Calu3 (cell line): ENCODE measurements at regions not wholly inside any gene's neighbourhood (a gene's known extent, or its start where the extent isn't known, plus 50 kb on each side); places are given as distances from the start of the nearest gene placed in this dataset.

Experiments
- BruUV-seq: library from RNA; stranded (reverse); fragments of 400-500 nt; replicated peaks from 2 replicates; lab custom pipeline; 2021; lab: Mats Ljungman, UMichigan
- CTCF ChIA-PET: fragments of 300-600 bp; sonication (Branson Sonifier 250); formaldehyde crosslinking; loops from one replicate; lab custom pipeline; 2022; ENCODE audit warnings: antibody characterized with exemption; lab: Charles Lee
- DNase-seq: peaks from one replicate; pipeline ENCODE4 v3.0.0; 2022
- H3K27ac Mint-ChIP-seq: one replicate; pipeline ENCODE4 v1.8.0; 2022; ENCODE audit warnings: mixed read lengths; ENCODE audit not compliant: unreplicated experiment
- H3K27me3 Mint-ChIP-seq: one replicate; pipeline ENCODE4 v1.8.0; 2022; ENCODE audit warnings: mixed read lengths; ENCODE audit not compliant: unreplicated experiment
- H3K36me3 Mint-ChIP-seq: one replicate; pipeline ENCODE4 v1.8.0; 2022; ENCODE audit warnings: mild to moderate bottlenecking, moderate library complexity, mixed read lengths; ENCODE audit not compliant: insufficient read depth, unreplicated experiment
- H3K4me1 Mint-ChIP-seq: one replicate; pipeline ENCODE4 v1.8.0; 2022; ENCODE audit warnings: mild to moderate bottlenecking, low read depth, mixed read lengths; ENCODE audit not compliant: unreplicated experiment
- H3K4me3 Mint-ChIP-seq: one replicate; pipeline ENCODE4 v1.8.0; 2022; ENCODE audit warnings: mild to moderate bottlenecking, low read depth, moderate library complexity, mixed read lengths; ENCODE audit not compliant: unreplicated experiment
- H3K9me3 Mint-ChIP-seq: one replicate; pipeline ENCODE4 v1.8.0; 2022; ENCODE audit warnings: low read depth, mixed read lengths; ENCODE audit not compliant: unreplicated experiment
- intact Hi-C: fragments of 100-400 bp; cut with micrococcal nuclease; formaldehyde crosslinking; loops from one replicate; pipeline ENCODE4 v1.10.0; 2022; ENCODE audit not compliant: unreplicated experiment
- TF ChIP-seq, protein P1 (sequence below): fragments of 200-600 bp; IDR thresholded peaks from one replicate; pipeline ENCODE4 v1.8.0; 2022; ENCODE audit warnings: antibody characterized with exemption; ENCODE audit not compliant: unreplicated experiment

DNA sequence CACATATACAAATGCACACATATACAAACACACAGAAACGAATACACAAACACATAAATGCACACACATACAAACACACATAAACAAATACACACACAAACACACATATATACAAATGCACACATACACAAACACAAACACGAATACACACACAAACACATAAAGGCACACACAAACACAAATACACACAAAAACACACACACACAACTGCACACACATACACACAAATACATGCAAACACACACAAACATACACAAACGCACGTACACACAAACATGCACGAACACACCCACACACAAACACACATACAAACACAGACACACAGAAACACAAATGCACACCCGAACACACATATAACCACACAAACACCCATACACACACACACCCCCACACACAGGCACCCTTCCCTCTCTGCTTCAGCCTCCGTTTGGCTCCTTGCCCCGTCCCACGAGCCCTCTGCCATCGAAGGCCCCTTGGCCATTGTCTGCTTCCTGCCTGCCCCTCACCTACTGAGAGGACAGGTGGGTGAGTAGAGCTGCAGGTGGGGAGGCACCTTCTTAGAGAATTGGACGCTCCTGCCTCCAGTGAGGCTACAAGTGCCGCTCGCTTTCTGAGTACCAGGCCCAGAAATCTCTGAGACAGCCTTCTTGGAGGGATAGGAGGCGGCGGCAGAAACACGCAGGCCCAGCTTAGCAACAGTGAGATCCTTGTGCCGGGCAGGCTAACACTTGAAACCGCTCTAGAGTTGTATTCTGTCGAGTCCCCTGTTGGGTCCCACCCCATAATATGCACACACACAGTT is 331.2 kb downstream of the FOXL1 start:
- Mint-ChIP-seq H3K27me3 (peaks cover 37% of the 10 kb centered on the region), H3K9me3 (no peaks in the 10 kb centered on the region), H3K4me1 (no peaks in the 10 kb centered on the region), H3K27ac (no peak overlapping the region), H3K4me3 (no peak overlapping the region), H3K36me3 (no peaks in the 10 kb centered on the region)
- CTCF ChIA-PET: no interaction called here
- DNase-seq: no peak
- intact Hi-C loops: no loop called here
- TF ChIP-seq, protein P1, sequence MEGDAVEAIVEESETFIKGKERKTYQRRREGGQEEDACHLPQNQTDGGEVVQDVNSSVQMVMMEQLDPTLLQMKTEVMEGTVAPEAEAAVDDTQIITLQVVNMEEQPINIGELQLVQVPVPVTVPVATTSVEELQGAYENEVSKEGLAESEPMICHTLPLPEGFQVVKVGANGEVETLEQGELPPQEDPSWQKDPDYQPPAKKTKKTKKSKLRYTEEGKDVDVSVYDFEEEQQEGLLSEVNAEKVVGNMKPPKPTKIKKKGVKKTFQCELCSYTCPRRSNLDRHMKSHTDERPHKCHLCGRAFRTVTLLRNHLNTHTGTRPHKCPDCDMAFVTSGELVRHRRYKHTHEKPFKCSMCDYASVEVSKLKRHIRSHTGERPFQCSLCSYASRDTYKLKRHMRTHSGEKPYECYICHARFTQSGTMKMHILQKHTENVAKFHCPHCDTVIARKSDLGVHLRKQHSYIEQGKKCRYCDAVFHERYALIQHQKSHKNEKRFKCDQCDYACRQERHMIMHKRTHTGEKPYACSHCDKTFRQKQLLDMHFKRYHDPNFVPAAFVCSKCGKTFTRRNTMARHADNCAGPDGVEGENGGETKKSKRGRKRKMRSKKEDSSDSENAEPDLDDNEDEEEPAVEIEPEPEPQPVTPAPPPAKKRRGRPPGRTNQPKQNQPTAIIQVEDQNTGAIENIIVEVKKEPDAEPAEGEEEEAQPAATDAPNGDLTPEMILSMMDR: no peak
- BruUV-seq: no TSS peak

DNA sequence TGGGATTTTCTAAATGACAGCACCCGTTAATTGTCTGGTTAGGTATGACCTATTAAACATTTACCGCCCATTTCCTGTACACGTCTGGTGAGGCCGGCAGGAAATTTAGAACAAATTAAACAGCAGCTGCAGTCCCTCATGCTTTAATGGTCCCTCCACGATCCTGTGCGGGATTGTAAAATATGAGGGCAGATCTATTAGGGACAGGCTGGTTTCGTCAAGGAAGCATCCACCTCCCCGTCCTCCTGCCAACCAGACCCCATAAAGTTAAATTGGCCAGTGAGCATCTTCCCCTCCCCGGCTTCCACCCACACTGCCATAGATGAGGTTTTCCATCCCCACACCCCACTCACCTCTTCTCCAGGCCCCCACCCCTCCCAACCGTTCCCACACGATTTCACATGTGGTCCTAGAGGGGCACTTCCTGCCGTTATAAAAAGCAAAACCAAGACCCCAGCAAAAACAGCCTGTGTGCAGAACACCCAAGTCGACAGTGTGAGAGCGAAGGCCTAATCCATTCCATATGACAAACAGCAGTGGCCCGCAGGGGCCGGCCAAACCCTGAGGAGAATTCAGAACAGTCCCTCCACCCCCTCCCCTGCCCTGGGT is 331.9 kb downstream of the FOXL1 start:
- Mint-ChIP-seq H3K27ac (no peak overlapping the region), H3K4me1 (no peaks in the 10 kb centered on the region), H3K9me3 (no peaks in the 10 kb centered on the region), H3K27me3 (peaks cover 32% of the 10 kb centered on the region), H3K4me3 (no peak overlapping the region), H3K36me3 (no peaks in the 10 kb centered on the region)
- CTCF ChIA-PET: no interaction called here
- TF ChIP-seq, protein P1: no peak
- intact Hi-C loops: no loop called here
- no peak for DNase-seq
- BruUV-seq: no TSS peak

DNA sequence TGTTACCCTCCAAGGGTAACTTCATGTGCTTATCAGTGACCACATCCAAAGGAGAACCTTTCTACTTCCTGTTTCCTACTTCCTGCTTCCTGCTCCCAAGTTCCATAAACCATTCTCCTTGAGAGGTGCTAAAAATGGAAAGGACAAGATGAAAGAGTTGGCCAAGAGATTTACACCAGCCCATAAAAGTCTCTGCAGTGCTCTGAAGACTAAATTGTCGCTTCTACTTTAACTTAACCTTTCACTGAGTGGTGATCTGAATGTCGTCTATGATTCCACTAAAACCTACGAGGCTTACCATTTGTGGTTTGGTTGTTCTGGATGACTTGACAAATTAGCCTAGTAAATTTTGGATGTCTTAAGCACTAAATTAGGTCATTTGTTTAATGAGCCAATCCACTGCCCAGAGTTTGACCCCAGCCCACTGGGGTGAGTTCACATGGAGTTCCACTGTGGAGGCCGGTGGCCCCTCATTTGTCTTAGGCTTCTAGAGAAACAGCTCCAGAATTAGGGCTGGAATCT is 333.1 kb downstream of the FOXL1 start:
- H3K9me3 Mint-ChIP-seq: no peaks in the 10 kb centered on the region
- H3K27me3 Mint-ChIP-seq: peaks cover 43% of the 10 kb centered on the region
- TF ChIP-seq, protein P1: no peak
- H3K4me3 Mint-ChIP-seq: no peak overlapping the region
- H3K4me1 Mint-ChIP-seq: no peaks in the 10 kb centered on the region
- no peak overlapping the region for H3K27ac Mint-ChIP-seq
- CTCF ChIA-PET: no interaction called here
- no peaks in the 10 kb centered on the region for H3K36me3 Mint-ChIP-seq
- intact Hi-C loops: no loop called here
- no TSS peak for BruUV-seq
- DNase-seq: no peak

DNA sequence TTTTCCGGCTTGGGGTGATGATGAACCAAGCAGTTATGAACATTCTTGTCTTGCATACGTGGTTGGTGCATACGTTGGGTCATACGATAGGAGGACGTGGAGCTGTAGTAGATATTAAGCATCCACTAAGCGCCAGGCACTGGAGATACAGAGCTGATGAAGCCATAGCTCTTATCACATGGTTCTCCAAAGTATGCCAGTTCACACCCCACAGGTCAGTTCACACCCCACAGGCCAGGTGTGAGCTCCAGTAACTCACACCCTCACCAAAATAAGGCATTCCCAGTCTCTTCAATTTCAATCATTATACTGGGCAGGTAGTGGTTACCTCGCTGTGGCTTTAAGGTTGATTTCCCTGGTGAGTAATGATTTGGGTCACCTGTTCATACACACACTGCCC is 335.5 kb downstream of the FOXL1 start:
- BruUV-seq: no TSS peak

More for the DNA sequence above, 335.5 kb downstream of the FOXL1 start:
- CTCF ChIA-PET: no interaction called here
- DNase-seq: no peak
- Mint-ChIP-seq H3K36me3 (no peaks in the 10 kb centered on the region), H3K9me3 (no peaks in the 10 kb centered on the region), H3K27ac (no peak overlapping the region), H3K4me1 (no peaks in the 10 kb centered on the region), H3K4me3 (no peak overlapping the region), H3K27me3 (peaks cover 61% of the 10 kb centered on the region)
- intact Hi-C loops: no loop called here
- TF ChIP-seq, protein P1: no peak
